Mucosa of descending colon (tissue), 3 donors: ENCODE measurements at regions not wholly inside any gene's neighbourhood (a gene's known extent, or its start where the extent isn't known, plus 50 kb on each side); places are given as distances from the start of the nearest gene placed in this dataset.

ENCODE experiments used
- ATAC-seq: fragments of 200-7000 bp; cut with Tn5 transposase; one replicate; pipeline ENCODE4 v1.9.1; 2020; ENCODE audit warnings: mild to moderate bottlenecking, moderate library complexity
- DNase-seq, 3 donors: peaks; one replicate each; pipeline ENCODE4 v3.0.0-alpha.2; 2020
- H3K36me3 ChIP-seq: fragments of 200-600 bp; one replicate; pipeline ENCODE4 v1.8.0; 2021; ENCODE audit warnings: low read depth, mild to moderate bottlenecking
- H3K4me1 ChIP-seq: fragments of 200-600 bp; one replicate; pipeline ENCODE4 v1.8.0; 2021; ENCODE audit warnings: low read depth, mild to moderate bottlenecking
- H3K4me3 ChIP-seq: fragments of 200-600 bp; one replicate; pipeline ENCODE4 v1.8.0; 2021; ENCODE audit warnings: mild to moderate bottlenecking
- H3K9me3 ChIP-seq: fragments of 200-600 bp; one replicate; pipeline ENCODE4 v1.8.0; 2021; ENCODE audit warnings: mild to moderate bottlenecking
- intact Hi-C, 2 donors: fragments of 100-400 bp; cut with DNase I in 1 of 2; cut with micrococcal nuclease in 1 of 2; formaldehyde crosslinking; loops; one replicate each; pipeline versions ENCODE4 v1.11.0 to v1.11.1; 2022; cut with DNase I, micrococcal nuclease
- TF ChIP-seq, protein P1 (sequence below): fragments of 200-600 bp; IDR thresholded peaks from one replicate; pipeline ENCODE4 v1.8.0; 2022; ENCODE audit warnings: antibody characterized with exemption, mild to moderate bottlenecking
- donor health status: DM: no; HTN: no; CAD: no; lungs with moderate emphysema.
- donor health status: DM: no; HTN: no; CAD: no.
- donor health status: DM: no; HTN: yes; CAD: no.

- TF ChIP-seq, protein P1, sequence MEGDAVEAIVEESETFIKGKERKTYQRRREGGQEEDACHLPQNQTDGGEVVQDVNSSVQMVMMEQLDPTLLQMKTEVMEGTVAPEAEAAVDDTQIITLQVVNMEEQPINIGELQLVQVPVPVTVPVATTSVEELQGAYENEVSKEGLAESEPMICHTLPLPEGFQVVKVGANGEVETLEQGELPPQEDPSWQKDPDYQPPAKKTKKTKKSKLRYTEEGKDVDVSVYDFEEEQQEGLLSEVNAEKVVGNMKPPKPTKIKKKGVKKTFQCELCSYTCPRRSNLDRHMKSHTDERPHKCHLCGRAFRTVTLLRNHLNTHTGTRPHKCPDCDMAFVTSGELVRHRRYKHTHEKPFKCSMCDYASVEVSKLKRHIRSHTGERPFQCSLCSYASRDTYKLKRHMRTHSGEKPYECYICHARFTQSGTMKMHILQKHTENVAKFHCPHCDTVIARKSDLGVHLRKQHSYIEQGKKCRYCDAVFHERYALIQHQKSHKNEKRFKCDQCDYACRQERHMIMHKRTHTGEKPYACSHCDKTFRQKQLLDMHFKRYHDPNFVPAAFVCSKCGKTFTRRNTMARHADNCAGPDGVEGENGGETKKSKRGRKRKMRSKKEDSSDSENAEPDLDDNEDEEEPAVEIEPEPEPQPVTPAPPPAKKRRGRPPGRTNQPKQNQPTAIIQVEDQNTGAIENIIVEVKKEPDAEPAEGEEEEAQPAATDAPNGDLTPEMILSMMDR = no peak
- Histone ChIP-seq H3K4me3 (no peak overlapping the region), H3K4me1 (no peaks in the 10 kb centered on the region), H3K9me3 (no peaks in the 10 kb centered on the region), H3K36me3 (no peaks in the 10 kb centered on the region)
- intact Hi-C loops = no loop called here
- DNase-seq = no peak
- ATAC-seq = peak; percentile 89
Measured at GRCh38 chr17:70268383-70268782, 99.1 kb downstream of the KCNJ2 start.

GRCh38 chr17:70270554-70270953, 101.2 kb downstream of the KCNJ2 start:
- DNase-seq (no peak), ATAC-seq (no peak)
- H3K4me3 ChIP-seq = no peak overlapping the region
- intact Hi-C loops = no loop called here
- H3K9me3 ChIP-seq = no peaks in the 10 kb centered on the region
- peaks cover 4% of the 10 kb centered on the region for H3K4me1 ChIP-seq
- no peaks in the 10 kb centered on the region for H3K36me3 ChIP-seq
- TF ChIP-seq, protein P1 = no peak

GRCh38 chr17:70271200-70271599, 101.9 kb downstream of the KCNJ2 start:
- no peak for DNase-seq
- Histone ChIP-seq H3K36me3 (no peaks in the 10 kb centered on the region), H3K9me3 (no peaks in the 10 kb centered on the region), H3K4me1 (peaks cover 4% of the 10 kb centered on the region), H3K4me3 (no peak overlapping the region)
- intact Hi-C loops = no loop called here
- TF ChIP-seq, protein P1 = no peak
- ATAC-seq = no peak

GRCh38 chr17:70271672-70272071, 102.3 kb downstream of the KCNJ2 start:
- peak; percentile 11 for ATAC-seq
- TF ChIP-seq, protein P1 = no peak
- Histone ChIP-seq H3K9me3 (no peaks in the 10 kb centered on the region), H3K4me3 (no peak overlapping the region), H3K4me1 (peaks cover 4% of the 10 kb centered on the region), H3K36me3 (no peaks in the 10 kb centered on the region)
- intact Hi-C loops = no loop called here
- no peak for DNase-seq

DNA sequence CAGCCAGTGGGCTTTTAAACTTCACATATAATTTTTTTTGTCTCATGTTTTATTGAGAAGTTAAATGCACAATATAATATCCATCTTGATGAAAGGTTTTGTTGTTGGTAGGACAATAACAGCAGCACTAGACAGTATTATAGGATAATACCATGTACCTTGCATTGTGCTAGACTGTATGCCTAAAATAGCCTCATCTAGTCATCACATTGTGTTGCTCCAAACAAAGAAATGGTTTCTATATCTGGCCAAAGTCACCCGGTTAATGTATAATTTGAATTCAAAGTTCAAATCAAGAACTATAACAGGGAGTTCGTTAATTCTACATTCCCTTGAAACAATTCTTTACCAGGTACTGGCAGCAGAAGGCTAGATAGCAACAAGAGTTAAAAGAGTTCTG, 104.9 kb downstream of the KCNJ2 start:
- Histone ChIP-seq H3K36me3 (no peaks in the 10 kb centered on the region), H3K9me3 (no peaks in the 10 kb centered on the region), H3K4me1 (peaks cover 4% of the 10 kb centered on the region), H3K4me3 (no peak overlapping the region)
- TF ChIP-seq, protein P1 = no peak
- peak; percentile 91 for ATAC-seq
- no peak for DNase-seq
- intact Hi-C loops = no loop called here

DNA sequence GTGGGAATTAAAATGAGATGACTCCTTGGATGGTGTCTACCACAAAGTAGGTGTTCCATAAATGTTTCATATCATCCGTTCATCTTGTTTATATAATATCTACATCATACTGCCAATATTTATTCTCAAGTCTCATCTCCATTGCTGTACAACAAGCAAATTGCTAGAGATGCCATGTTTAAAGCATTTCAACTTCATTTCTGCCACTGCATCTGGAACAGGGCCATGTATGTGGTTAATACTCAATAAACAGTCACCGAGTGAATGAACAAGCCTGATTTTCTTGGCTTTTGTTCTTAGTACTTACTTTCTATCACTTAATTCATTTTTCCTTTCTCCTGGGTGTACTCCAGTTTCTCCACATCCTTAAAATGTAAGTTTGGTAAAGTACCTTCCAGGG, 107.6 kb downstream of the KCNJ2 start:
- Histone ChIP-seq H3K4me1 (peaks cover 4% of the 10 kb centered on the region), H3K4me3 (no peak overlapping the region), H3K36me3 (no peaks in the 10 kb centered on the region), H3K9me3 (no peaks in the 10 kb centered on the region)
- intact Hi-C loops = no loop called here
- TF ChIP-seq, protein P1 = no peak
- no peak for DNase-seq
- ATAC-seq = no peak
